ENCODE measurements at regions not wholly inside any gene's neighbourhood (a gene's known extent, or its start where the extent isn't known, plus 50 kb on each side); places are given as distances from the start of the nearest gene placed in this dataset.

GRCh38 chr5:98099448-98100105 is 673.9 kb upstream of the RGMB start (continued):
- TF ChIP-seq TCF4 (CRISPR knock-in tag; IDR thresholded peaks at IDR 0.05; ENCODE audit: borderline replicate concordance) (no peak), ZNF565 (CRISPR knock-in tag; conservative IDR thresholded peaks at IDR 0.05; ENCODE audit: low read depth) (no peak)

- TF ChIP-seq ZFP3 (CRISPR knock-in tag; IDR thresholded peaks at IDR 0.05) = no peak
- TF ChIP-seq CSDC2 (CRISPR knock-in tag; IDR thresholded peaks at IDR 0.05) = no peak
- no peak for TF ChIP-seq ZNF565 (CRISPR knock-in tag; conservative IDR thresholded peaks at IDR 0.05; ENCODE audit: low read depth)
- TF ChIP-seq RARB (CRISPR knock-in tag; IDR thresholded peaks at IDR 0.05) = no peak
- TF ChIP-seq, protein P1, sequence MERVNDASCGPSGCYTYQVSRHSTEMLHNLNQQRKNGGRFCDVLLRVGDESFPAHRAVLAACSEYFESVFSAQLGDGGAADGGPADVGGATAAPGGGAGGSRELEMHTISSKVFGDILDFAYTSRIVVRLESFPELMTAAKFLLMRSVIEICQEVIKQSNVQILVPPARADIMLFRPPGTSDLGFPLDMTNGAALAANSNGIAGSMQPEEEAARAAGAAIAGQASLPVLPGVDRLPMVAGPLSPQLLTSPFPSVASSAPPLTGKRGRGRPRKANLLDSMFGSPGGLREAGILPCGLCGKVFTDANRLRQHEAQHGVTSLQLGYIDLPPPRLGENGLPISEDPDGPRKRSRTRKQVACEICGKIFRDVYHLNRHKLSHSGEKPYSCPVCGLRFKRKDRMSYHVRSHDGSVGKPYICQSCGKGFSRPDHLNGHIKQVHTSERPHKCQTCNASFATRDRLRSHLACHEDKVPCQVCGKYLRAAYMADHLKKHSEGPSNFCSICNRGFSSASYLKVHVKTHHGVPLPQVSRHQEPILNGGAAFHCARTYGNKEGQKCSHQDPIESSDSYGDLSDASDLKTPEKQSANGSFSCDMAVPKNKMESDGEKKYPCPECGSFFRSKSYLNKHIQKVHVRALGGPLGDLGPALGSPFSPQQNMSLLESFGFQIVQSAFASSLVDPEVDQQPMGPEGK (CRISPR knock-in tag; IDR thresholded peaks at IDR 0.05; ENCODE audit: borderline replicate concordance) = no peak
- TF ChIP-seq GLIS3 (CRISPR knock-in tag; IDR thresholded peaks at IDR 0.05) = no peak
- TF ChIP-seq SNAI2 (CRISPR knock-in tag; IDR thresholded peaks at IDR 0.05) = no peak
- no peak for TF ChIP-seq PPARA (CRISPR knock-in tag; IDR thresholded peaks at IDR 0.05; ENCODE audit: borderline replicate concordance)
- TF ChIP-seq BACH2 (CRISPR knock-in tag; IDR thresholded peaks at IDR 0.05; ENCODE audit: borderline replicate concordance) = no peak
- no peak for TF ChIP-seq ZNF70 (CRISPR knock-in tag; IDR thresholded peaks at IDR 0.05)
- no peak for TF ChIP-seq CREB5 (CRISPR knock-in tag; IDR thresholded peaks at IDR 0.05; ENCODE audit: low read depth)
- TF ChIP-seq POU6F1 (CRISPR knock-in tag; IDR thresholded peaks at IDR 0.05; ENCODE audit: borderline replicate concordance, low read depth) = no peak
- no peak for TF ChIP-seq ZNF8 (CRISPR knock-in tag; IDR thresholded peaks at IDR 0.05)
- no peak for TF ChIP-seq ARNTL (CRISPR knock-in tag; IDR thresholded peaks at IDR 0.05; ENCODE audit: borderline replicate concordance, low read depth)
- TF ChIP-seq, protein P2, sequence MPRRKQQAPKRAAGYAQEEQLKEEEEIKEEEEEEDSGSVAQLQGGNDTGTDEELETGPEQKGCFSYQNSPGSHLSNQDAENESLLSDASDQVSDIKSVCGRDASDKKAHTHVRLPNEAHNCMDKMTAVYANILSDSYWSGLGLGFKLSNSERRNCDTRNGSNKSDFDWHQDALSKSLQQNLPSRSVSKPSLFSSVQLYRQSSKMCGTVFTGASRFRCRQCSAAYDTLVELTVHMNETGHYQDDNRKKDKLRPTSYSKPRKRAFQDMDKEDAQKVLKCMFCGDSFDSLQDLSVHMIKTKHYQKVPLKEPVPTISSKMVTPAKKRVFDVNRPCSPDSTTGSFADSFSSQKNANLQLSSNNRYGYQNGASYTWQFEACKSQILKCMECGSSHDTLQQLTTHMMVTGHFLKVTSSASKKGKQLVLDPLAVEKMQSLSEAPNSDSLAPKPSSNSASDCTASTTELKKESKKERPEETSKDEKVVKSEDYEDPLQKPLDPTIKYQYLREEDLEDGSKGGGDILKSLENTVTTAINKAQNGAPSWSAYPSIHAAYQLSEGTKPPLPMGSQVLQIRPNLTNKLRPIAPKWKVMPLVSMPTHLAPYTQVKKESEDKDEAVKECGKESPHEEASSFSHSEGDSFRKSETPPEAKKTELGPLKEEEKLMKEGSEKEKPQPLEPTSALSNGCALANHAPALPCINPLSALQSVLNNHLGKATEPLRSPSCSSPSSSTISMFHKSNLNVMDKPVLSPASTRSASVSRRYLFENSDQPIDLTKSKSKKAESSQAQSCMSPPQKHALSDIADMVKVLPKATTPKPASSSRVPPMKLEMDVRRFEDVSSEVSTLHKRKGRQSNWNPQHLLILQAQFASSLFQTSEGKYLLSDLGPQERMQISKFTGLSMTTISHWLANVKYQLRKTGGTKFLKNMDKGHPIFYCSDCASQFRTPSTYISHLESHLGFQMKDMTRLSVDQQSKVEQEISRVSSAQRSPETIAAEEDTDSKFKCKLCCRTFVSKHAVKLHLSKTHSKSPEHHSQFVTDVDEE (CRISPR knock-in tag; IDR thresholded peaks at IDR 0.05) = no peak
- no peak for TF ChIP-seq ISL1 (CRISPR knock-in tag; IDR thresholded peaks at IDR 0.05)
Measured at GRCh38 chr5:98101131-98101530, 672.3 kb upstream of the RGMB start.

GRCh38 chr5:98102936-98103335 is 670.5 kb upstream of the RGMB start:
- TF ChIP-seq CSDC2 (CRISPR knock-in tag; IDR thresholded peaks at IDR 0.05) (no peak), ZNF70 (CRISPR knock-in tag; IDR thresholded peaks at IDR 0.05) (no peak), ARNTL (CRISPR knock-in tag; IDR thresholded peaks at IDR 0.05; ENCODE audit: borderline replicate concordance, low read depth) (no peak), GLIS3 (CRISPR knock-in tag; IDR thresholded peaks at IDR 0.05) (no peak), POU6F1 (CRISPR knock-in tag; IDR thresholded peaks at IDR 0.05; ENCODE audit: borderline replicate concordance, low read depth) (no peak), TCF4 (CRISPR knock-in tag; IDR thresholded peaks at IDR 0.05; ENCODE audit: borderline replicate concordance) (no peak), OSR1 (CRISPR knock-in tag; IDR thresholded peaks at IDR 0.05) (no peak), CREB5 (CRISPR knock-in tag; IDR thresholded peaks at IDR 0.05; ENCODE audit: low read depth) (no peak), PPARA (CRISPR knock-in tag; IDR thresholded peaks at IDR 0.05; ENCODE audit: borderline replicate concordance) (no peak), RARB (CRISPR knock-in tag; IDR thresholded peaks at IDR 0.05) (no peak), BACH2 (CRISPR knock-in tag; IDR thresholded peaks at IDR 0.05; ENCODE audit: borderline replicate concordance) (no peak)
- TF ChIP-seq, protein P3, sequence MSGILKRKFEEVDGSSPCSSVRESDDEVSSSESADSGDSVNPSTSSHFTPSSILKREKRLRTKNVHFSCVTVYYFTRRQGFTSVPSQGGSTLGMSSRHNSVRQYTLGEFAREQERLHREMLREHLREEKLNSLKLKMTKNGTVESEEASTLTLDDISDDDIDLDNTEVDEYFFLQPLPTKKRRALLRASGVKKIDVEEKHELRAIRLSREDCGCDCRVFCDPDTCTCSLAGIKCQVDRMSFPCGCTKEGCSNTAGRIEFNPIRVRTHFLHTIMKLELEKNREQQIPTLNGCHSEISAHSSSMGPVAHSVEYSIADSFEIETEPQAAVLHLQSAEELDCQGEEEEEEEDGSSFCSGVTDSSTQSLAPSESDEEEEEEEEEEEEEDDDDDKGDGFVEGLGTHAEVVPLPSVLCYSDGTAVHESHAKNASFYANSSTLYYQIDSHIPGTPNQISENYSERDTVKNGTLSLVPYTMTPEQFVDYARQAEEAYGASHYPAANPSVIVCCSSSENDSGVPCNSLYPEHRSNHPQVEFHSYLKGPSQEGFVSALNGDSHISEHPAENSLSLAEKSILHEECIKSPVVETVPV (CRISPR knock-in tag; IDR thresholded peaks at IDR 0.05) = no peak
- no peak for ATAC-seq

More at GRCh38 chr5:98101131-98101530, 672.3 kb upstream of the RGMB start:
- no peak for ATAC-seq
